Glomerular visceral epithelial cell (primary cell): ENCODE measurements at regions not wholly inside any gene's neighbourhood (a gene's known extent, or its start where the extent isn't known, plus 50 kb on each side); places are given as distances from the start of the nearest gene placed in this dataset.

ENCODE experiments used
- DNase-seq: peaks from one replicate; pipeline ENCODE4 v3.0.0-alpha.2; 2016; ENCODE audit errors: extremely low spot score

DNA sequence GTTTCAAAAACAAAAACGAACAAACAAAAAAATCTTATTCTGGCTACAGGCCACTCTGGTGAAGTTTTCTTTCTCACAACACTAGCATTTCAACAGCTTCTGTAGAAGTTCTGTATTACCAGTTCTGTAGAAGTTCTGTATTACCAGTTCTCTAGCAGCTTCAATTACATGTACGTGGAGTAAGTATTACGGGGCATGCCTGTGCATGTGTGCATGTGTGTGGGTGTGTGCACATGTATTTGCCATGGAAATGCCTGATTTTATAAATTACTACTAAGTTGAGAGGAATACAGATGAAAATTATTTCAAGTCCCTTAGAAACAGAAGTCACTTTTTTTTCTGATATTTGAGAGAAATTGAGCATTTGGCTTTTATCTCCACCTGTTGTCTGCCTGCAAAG is 414.2 kb downstream of the FOXO1 start:
- no peak for DNase-seq

- no peak for DNase-seq
Observed at GRCh38 chr13:40252676-40253075, 413.8 kb downstream of the FOXO1 start.

- DNase-seq: peak; percentile 38
Observed at GRCh38 chr13:40254394-40254793, 412.0 kb downstream of the FOXO1 start.

- DNase-seq: no peak
Observed at GRCh38 chr13:40255551-40255950, 410.9 kb downstream of the FOXO1 start.

- DNase-seq: no peak
Observed at GRCh38 chr13:40259899-40260298, 406.5 kb downstream of the FOXO1 start.

GRCh38 chr13:40261336-40261735 is 405.1 kb downstream of the FOXO1 start:
- DNase-seq: no peak

- DNase-seq: no peak
Observed at GRCh38 chr13:40261947-40262346, 404.5 kb downstream of the FOXO1 start.

- DNase-seq: no peak
Observed at GRCh38 chr13:40269086-40269485, 397.4 kb downstream of the FOXO1 start.

- no peak for DNase-seq
Observed at GRCh38 chr13:40270726-40271125, 395.7 kb downstream of the FOXO1 start.

- DNase-seq: no peak
Observed at GRCh38 chr13:40271271-40271885, 395.1 kb downstream of the FOXO1 start.

GRCh38 chr13:40271931-40272775 is 394.3 kb downstream of the FOXO1 start:
- DNase-seq: peak; percentile 58

DNA sequence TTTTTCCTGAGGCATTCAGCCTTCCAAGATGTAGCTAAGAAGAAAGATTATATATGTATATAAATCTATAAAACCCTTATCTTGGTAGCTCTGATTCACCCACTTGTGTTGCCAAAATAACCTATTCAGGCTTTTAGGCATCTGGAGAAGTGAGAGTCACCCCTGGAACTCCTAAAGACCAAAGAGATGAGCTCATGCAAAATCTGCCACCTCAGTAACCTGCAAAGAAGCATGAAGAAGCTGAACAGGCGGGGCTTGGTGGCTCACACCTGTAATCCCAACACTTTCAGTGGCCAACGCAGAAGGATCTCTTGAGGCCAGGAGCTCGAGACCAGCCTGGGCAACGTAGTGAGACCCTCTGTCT is 393.7 kb downstream of the FOXO1 start:
- no peak for DNase-seq

DNA sequence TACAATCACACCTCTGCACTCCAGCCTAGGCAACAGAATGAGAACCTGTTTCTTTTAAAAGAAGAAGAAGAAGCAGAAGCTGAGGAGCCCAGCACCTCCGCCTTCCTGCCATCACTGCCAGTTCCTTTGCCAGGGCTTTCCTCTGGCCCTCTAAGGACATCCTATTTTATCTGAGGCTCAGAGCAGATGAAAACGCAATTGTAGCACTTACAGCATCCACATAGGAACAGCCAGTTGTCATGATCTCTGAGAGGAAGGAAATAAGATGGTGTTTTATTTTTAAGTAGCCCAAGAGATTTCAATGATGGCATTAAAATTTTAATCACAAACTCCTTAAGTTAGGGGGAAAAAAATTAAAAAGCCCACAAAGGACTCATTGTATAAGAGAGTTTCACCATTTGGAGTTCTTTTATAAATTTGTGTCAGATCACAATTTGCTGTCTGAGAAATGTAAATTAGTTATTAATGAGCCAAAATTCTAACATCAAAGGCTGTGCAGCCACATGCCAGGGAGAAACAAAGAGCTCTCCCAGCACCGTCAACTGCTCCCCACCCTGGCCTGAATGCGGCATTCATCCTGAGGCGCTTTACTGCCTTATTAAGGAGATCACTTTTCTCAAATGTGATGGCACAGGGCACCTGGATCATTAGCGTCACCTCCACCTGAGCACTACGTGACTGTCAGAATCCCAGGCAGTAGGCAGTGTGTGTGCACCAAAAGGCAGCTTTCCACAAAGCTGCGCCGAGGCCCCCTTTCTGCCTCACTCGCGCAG is 393.0 kb downstream of the FOXO1 start:
- DNase-seq: no peak

GRCh38 chr13:40274103-40274502 is 392.3 kb downstream of the FOXO1 start:
- DNase-seq: no peak

DNA sequence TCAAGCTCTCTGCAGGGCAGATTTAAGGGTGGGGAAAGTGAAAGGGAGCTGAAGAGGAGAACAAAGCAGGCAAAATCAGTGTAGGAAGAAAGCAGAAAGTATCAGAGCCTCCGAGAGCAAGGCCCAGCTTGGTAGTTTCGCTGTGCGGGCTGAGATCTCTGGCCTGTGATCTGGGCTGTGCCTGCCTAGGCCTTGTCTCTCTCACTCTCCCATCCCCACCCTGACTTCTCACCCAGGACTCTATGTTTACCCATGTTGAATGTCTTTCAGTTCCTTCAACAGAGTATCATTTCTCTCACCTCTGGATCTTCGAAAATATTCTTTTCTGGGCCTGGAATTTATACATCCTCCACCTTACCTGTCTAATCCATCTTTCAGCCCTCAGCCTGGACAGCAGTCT is 391.3 kb downstream of the FOXO1 start:
- no peak for DNase-seq

GRCh38 chr13:40275636-40276035 is 390.8 kb downstream of the FOXO1 start:
- peak; percentile 20 for DNase-seq

DNA sequence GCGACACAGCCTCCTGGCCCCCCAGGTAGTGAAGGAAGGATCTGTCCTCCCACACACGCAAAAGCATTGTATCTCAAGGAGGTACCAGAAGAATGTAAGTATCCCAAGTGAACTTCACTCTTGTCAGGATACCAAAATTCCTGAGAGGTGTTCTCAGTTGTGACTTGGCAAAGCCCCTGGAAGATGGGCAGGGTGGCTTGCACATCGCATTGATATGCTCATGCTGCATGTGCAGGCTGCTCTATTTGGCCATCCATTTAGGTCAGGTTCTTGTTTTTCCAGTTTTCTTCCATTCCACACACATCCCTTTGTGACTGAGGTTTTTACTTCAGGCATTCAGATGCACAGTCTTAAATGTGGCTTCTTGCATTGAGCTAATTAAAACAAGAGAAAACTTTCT is 382.8 kb downstream of the FOXO1 start:
- no peak for DNase-seq

GRCh38 chr13:40285634-40286033 is 380.8 kb downstream of the FOXO1 start:
- DNase-seq: no peak

DNA sequence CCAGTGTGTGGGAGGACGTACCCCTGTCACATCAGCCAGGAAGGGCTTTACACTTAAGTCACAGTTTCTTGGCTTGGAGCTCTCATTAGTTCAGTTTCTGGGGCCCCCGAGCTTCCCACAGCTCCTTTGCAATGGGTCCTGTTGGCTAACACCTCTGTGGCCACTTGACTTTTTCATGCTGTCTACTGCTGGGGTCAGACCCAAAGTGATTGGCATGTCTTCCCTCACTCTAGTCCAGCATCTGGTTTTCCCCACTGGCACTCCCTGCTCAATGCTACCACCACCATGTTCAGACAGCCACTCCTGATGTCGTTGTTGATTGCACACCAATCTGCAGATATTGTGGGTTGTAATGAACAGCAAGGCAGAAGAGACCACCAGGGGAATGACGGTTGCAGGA is 379.0 kb downstream of the FOXO1 start:
- no peak for DNase-seq

- no peak for DNase-seq
Observed at GRCh38 chr13:40288259-40288658, 378.2 kb downstream of the FOXO1 start.

DNA sequence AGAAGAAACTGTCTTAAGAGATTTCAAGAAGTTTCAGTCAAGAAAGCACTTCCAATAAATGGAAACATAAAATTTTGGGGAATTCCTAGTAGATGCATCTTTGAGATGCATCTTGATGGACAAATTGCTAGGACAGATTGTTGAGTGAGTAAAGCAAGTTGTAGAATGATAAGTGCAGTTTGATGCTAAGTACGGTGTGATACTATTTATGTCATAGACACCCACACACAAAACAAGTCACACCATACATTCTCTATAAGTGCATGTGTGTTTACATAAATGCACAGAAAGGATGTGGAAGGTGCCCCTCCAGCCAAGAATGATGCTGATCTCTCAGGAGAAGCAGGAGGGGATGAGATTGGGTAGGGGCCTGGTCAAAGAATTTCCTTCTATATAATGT is 375.7 kb downstream of the FOXO1 start:
- no peak for DNase-seq

GRCh38 chr13:40292108-40292507 is 374.3 kb downstream of the FOXO1 start:
- DNase-seq: no peak

- DNase-seq: no peak
Observed at GRCh38 chr13:40292536-40292935, 373.9 kb downstream of the FOXO1 start.
